HG03066 (cell line): ENCODE measurements at regions not wholly inside any gene's neighbourhood (a gene's known extent, or its start where the extent isn't known, plus 50 kb on each side); places are given as distances from the start of the nearest gene placed in this dataset.
"Not testable (repeated sequence)": the region's sequence is repeated elsewhere in the genome, so short reads cannot be mapped to it uniquely, and the experiment has no call there.

Experiments
- ATAC-seq: cut with Tn5 transposase; IDR thresholded peaks from one replicate; pipeline ENCODE4 v1.9.1; 2021; ENCODE audit warnings: low read depth; ENCODE audit not compliant: unreplicated experiment

- ATAC-seq, result no peak
These were observed 303.5 kb downstream of the DLEU7 start for GRCh38 chr13:50539791-50540530.

DNA sequence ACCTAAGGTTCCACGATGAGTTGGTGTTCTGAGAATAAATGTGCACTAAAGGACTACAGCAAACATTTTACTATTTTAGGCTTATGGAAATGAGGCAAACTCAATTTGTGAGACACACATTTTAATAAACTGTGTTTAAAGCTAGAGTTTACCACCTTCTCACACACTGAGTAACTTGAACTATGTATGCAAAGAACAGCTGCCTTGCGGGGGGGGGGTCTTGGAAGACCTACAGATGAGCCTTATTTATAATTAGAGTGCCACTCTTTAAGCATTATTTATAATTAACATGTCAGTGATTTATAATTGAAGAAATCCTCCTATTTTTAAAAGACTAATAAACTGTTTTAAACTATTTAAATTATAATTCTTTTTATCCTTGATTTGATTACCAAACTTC, 300.4 kb downstream of the DLEU7 start:
- ATAC-seq, result no peak

DNA sequence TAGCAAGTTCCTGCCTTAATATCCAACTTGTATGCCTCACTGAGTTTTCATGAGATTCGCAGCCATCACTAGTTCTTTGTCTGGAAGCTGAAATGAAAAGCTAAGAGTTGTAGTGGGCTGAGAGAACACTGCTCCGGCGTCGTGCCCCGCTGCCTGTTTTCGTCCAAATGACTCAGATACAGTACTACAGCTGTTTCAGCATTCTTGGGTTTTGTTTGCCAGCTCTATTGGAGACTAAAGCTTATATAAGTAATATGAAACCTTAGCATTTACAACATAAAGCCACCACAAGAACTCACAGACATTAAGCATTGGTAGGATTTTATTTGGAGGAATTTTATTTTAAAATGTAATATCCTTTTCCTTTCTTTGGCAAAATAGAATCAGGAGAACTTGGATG, 299.7 kb downstream of the DLEU7 start:
- no peak for ATAC-seq

DNA sequence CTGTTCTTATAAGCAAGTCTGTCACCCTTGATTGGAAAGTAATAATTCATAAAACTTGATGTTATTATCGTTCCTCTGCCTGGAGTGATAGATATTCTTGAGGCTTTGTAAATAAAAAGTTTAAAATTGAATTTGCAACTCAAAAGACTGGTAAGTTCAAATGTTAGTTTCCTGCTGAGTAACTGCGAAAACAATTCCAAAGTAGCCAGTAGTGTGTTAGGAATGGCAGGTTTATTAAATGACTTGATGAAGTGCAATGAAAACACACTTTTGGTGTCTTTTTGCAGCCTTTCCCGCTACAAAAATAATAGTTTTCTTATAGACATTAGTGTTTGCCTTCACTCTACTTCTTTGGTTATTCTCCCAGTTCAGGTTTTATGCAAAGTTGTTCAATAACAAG, 299.3 kb downstream of the DLEU7 start:
- no peak for ATAC-seq

DNA sequence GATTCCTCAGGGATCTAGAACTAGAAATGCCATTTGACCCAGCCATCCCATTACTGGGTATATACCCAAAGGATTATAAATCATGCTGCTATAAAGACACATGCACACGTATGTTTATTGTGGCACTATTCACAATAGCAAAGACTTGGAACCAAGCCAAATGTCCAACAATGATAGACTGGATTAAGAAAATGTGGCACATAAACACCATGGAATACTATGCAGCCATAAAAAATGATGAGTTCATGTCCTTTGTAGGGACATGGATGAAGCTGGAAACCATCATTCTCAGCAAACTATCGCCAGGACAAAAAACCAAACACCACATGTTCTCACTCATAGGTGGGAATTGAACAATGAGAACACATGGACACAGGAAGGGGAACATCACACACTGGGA, 296.3 kb downstream of the DLEU7 start:
- not testable (repeated sequence) for ATAC-seq

GRCh38 chr13:50548586-50548985, 294.9 kb downstream of the DLEU7 start:
- no peak for ATAC-seq

DNA sequence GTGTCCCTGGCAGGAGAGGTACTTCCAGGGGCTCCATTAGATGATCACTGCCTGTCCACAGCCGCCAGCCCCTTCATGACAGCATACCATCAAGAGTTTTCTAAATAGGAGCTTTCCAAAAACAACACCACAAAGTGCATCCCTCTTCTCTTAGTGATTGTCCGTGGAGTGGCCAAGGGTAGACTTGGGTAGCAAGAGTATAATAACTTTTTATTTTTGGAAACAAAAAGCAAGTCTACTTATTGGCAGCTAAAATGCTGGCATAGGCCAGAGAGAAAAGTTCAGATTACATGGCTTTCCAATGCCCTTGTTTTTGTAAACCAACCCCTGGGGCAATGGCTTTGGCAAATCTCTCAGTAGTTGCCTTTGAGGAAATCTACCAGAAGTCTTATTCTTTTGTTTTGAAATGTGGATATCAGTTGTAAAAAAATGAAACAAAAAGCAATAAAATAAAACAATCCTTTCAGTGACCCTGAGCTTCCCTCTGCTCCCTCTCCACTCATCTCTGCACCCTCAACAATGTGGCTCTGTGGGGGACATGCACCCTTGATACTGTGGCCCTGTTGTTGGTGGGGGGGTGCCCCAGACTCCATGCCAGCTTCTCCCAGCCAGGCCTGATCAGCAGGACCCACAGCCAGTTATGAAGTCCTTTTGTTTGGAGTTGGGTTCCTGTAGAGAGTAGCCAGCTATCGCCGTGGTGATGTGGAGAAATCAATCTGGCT, 294.1 kb downstream of the DLEU7 start:
- ATAC-seq, result no peak

- ATAC-seq, result no peak
These were observed 293.3 kb downstream of the DLEU7 start for GRCh38 chr13:50550151-50550550.

DNA sequence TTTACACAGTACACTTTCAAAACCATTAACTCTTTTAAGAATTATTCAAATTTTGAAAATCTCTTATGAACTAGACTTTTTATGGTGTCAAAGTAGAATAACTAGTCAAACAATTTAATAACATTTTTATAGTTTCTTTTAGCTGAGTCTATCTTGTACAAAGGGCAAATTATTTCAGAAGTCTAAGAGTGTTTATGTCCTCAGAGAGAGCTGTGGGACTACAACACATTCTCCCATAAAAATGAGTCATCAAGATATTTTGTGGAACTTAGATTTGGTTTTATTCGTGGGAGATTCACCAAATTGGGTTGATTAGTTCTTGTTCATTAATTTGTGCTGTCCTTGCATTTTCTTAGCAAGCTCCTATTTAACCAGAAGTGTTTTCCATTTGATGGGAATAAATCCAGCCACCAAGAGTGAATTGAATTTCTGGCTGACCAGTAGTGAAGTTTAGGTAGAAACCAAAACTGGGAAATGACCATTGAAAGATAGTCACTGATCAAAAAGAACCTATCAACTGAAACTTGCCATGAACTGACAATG, 291.0 kb downstream of the DLEU7 start:
- ATAC-seq, result no peak

DNA sequence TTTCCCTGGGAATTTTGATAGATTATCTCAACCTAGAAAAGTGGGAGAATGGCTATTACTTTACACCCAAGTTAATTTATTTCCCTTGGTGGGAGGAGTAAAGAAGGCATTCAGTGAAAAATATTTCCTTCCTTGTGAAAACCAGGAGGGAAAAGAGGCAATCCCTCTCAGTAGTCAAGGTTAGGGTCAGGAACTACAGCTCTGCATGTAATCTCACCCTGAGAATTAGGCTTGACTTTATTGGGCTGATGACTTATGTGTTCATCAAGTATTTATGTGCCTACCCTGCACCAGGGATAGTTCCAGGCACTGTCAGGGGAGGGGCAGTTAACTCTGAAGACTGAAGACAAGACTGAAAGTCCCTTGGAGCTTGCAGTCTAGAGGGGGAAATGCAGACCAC, 281.8 kb downstream of the DLEU7 start:
- no peak for ATAC-seq

DNA sequence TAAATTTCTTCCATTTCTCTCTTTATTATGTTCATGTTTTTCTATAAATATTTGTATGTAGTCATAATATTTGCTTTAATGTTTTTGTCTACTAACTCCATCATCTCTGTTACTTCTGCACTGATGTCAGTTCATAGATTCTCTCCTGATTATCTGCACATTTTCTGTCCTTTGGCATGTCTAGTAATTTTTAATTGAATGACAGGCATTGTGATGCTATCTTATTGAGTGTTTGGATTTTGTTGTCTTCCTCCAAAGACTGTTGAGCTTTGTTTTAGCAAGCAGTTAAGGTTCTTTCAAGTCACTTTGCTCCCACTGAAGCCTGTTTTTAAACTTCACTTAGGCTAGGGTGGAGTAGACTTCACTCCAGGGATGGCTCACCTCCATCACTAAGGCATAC, 276.8 kb downstream of the DLEU7 start:
- ATAC-seq, result no peak

DNA sequence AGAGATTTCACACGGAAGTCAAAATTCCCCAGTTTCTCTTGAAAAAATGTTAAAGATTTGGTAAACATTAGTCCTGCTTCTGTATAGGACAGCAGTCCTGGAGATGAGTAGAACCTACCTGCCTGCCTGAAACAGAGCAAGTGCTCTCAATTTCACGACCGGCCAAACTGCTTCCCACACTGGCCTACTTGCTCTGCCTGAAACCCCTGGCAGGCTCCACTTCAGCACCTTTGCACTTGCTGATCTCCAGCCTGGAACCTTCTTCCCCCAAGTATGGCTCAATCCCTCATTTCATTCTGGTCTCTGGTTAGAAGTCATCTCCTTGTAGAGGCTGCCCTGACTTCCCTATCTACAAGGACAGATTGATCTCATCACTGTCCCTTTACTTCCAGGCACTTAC, 271.4 kb downstream of the DLEU7 start:
- no peak for ATAC-seq

DNA sequence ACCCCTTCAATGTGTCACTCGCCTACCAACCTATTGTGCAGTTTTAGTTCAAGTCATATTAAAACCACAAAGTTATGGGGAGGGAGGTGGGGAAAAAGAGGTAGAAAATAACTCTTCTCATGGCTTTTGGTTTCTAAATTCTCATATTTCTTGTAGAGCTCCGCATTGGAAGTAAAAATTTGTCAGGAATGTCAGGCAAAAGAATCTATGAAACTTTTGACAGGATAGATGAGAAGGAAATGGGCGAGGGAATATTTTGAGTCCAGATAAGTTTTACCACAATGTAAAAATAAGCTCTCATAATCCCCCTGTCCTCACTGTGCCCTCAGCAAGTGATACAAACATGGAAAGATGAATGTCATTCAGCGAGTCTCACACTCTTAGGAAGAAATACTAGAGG, 270.4 kb downstream of the DLEU7 start:
- ATAC-seq, result no peak

- ATAC-seq, result no peak
These were observed 268.8 kb downstream of the DLEU7 start for GRCh38 chr13:50574731-50575130.

DNA sequence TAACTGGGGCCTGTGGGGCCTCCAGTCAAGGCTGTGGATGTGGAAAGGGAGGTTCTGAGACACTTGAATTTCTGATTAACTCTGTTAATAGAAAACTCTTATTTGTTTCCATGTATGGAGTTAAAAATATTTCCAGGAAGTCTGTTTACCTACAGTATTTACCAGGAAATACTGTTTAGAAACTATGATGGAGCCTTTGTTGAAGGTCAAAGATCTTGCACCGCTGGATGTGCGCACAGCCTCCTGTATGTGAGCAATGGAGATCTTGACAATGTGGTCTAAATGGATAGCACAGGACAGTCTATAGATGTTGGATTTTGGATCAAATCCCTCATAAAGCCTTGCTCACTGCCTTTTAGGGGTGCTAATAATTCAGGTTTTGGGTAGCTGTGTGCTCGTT, 268.4 kb downstream of the DLEU7 start:
- no peak for ATAC-seq

DNA sequence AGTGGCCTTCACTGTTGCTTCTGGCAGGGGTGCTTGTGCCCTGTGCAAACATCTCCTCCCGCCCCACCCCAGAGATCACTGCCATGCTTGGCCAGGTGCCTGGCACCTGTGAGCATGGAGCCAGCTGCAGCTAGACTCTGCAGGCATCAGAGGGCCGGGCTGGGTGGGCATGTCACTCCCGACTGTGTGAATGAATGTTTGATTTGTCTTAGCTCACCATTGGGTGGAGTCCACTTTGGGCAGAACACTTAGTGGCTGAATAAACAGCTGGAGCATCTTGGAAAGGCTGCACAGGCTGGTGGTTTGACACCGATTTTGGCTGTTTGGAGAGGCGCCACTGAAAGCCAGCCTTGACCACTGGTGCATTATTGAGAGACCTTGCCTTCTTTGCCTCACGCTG, 267.3 kb downstream of the DLEU7 start:
- ATAC-seq, result no peak

- no peak for ATAC-seq
These were observed 265.7 kb downstream of the DLEU7 start for GRCh38 chr13:50577806-50578205.

DNA sequence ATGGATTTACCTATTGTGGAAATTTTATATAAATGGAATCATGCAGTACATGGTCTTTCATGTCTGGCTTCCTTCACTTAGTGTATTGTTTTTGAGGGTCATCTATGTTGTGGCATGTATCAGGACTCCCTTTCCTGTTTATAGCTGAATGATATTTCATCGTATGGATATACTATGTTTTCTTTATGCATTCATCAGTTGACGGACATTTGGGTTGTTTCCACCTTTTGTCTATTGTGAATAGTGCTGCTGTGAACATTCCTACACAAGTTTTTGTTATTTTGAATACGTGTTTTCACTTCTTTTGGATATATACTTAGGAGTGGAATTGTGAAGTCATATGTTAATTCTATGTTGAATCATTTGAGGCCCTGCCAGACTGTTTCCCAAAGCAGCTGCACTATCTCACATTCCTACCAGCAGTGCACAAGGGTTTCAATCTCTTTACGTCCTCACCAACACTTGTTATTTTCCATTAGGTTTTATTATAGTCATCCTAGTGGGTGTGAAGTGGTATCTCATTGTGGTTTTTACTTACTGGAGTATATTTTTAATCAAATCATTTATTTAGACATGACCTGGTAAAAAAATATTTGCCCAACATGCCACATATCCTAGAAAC, 262.7 kb downstream of the DLEU7 start:
- ATAC-seq, result no peak

DNA sequence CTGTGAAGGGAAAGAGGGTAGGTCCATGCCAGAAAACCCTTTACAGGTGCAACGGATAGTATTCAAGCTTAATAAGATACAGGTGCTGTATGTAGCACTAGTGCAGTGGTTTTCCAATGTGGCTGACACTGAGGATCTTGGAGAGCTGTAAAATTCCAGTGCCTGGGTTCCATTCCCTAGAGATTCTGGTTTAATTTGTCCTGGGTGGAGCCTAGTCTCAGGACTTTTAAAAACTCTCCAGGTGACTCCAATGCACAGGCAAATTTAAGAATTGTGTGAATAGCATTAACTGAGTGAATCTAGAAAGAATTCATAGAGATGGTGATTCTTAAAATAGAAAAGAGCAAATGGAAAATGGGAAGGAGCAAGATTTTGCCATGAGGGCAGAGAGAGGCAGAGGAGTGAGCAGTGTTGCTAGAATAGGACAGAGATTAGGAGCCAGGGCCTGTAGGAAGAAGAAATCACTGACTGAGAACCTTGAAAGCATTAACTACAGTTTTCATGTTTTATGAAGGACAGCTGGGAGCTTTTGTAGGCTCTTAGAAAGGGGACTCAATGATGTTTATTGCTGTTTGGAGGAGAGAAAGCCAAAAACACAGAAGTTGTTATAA, 261.8 kb downstream of the DLEU7 start:
- ATAC-seq, result no peak

- ATAC-seq, result no peak
These were observed 258.5 kb downstream of the DLEU7 start for GRCh38 chr13:50584856-50585580.
